OCI-LY3 (cell line): ENCODE measurements at regions not wholly inside any gene's neighbourhood (a gene's known extent, or its start where the extent isn't known, plus 50 kb on each side); places are given as distances from the start of the nearest gene placed in this dataset.

Source experiments
- EZH2phosphoT487 ChIP-seq: fragments of 200-600 bp; shearing (Covaris generic); IDR thresholded peaks from 2 replicates; pipeline ENCODE4 v1.6.1; 2018; ENCODE audit warnings: antibody characterized with exemption, mixed run types, low read depth
- TF ChIP-seq, protein P1 (sequence below): fragments of 200-600, 300-600 bp; sonication (generic); IDR thresholded peaks from 2 replicates; pipeline ENCODE4 v1.5.1; 2014; ENCODE audit warnings: antibody characterized with exemption, low read length, low read depth

DNA sequence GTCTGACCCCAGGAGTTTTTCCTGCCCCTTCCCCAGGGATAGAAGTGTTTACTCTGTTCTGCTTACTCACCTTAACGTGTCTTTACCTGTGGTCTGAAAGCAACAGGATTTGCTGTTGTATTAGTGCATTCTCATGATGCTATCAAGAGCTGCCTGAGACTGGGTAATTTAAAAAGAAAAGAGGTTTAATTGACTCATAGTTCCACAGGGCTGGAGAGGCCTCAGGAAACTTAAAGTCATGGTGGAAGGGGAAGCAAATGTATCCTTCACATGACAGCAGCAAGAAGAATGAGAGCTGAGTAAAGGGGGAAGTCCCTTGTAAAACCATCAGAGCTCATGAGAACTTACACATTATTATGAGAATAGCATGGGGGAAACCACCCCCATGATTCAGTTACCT lies 240.4 kb downstream of the SNAPC1 start:
- TF ChIP-seq, protein P1, sequence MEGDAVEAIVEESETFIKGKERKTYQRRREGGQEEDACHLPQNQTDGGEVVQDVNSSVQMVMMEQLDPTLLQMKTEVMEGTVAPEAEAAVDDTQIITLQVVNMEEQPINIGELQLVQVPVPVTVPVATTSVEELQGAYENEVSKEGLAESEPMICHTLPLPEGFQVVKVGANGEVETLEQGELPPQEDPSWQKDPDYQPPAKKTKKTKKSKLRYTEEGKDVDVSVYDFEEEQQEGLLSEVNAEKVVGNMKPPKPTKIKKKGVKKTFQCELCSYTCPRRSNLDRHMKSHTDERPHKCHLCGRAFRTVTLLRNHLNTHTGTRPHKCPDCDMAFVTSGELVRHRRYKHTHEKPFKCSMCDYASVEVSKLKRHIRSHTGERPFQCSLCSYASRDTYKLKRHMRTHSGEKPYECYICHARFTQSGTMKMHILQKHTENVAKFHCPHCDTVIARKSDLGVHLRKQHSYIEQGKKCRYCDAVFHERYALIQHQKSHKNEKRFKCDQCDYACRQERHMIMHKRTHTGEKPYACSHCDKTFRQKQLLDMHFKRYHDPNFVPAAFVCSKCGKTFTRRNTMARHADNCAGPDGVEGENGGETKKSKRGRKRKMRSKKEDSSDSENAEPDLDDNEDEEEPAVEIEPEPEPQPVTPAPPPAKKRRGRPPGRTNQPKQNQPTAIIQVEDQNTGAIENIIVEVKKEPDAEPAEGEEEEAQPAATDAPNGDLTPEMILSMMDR = no peak
- TF ChIP-seq EZH2phosphoT487 = no peak
